ENCODE measurements at regions not wholly inside any gene's neighbourhood (a gene's known extent, or its start where the extent isn't known, plus 50 kb on each side); places are given as distances from the start of the nearest gene placed in this dataset.
"Not testable (repeated sequence)": the region's sequence is repeated elsewhere in the genome, so short reads cannot be mapped to it uniquely, and the experiment has no call there.

DNA sequence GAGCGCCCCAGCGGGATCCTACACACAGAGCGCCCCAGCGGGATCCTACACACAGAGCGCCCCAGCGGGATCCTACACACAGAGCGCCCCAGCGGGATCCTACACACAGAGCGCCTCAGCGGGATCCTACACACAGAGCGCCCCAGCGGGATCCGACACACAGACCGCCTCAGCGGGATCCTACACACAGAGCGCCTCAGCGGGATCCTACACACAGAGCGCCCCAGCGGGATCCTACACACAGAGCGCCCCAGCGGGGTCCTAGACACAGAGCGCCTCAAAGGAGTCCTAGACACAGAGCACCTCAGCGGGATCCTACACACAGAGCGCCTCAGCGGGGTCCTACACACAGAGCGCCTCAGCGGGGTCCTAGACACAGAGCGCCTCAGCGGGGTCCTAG lies 1352.7 kb downstream of the GATA3 start:
- DNase-seq (ENCODE audit: low read depth in 1 of 2, low spot score in 1 of 2), result not testable (repeated sequence)

DNA sequence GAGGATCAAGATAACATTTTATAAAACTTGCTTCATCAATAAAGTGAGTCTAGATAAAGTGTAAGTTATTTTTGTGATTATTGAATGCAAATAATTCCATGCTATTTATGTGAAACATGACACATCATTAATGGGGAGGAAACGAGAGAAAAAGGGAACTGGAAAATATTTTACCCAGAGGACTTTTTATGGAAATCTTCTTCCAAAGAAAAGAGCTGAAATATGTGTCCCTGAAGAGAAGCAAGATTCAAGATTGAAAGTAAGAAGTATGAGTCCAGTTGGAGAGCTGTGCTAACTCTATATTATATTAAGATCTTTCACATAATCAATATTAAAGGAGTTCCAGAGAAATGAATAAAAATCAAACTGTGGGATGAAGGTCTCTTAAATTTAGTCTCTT lies 1361.8 kb downstream of the GATA3 start:
- no peak for DNase-seq (ENCODE audit: low read depth in 1 of 2, low spot score in 1 of 2)

DNA sequence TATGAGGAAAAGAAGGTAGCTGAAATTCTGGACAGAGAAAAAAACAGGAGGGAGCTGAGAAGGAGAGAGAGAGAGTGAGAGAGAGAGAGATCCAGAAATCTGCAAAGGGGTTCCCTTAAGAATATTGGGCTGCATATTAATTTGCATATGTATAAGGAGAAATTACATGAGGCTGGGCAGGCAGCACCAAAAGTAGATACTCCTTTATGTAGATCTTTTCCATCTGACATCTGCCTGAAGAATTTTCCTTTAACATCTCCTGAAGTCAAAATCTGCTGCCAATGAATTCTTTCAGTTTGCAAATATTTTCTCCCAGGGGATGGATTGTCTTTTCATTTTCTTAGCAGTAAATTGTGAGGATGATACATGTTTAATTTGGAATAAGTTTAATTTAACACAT lies 1365.3 kb downstream of the GATA3 start:
- DNase-seq (ENCODE audit: low read depth in 1 of 2, low spot score in 1 of 2), result no peak

DNA sequence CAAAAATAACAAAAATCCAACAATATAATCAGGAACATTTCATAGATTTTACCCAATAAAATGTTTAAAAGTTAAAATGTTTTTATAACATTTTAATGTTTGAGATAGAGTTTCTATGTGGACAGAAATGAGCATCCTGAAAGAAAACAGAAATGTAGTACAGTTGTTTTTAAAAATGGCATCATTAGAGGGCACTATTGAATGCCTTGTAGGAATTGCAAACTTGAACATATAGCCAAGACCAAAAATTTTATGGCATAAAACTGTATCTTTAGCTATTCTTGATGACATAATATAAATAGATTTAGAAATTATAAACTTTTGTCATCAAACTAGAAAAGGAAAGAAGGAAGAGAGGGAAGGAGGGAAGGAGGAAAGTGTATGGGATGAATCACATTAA lies 1372.7 kb downstream of the GATA3 start:
- no peak for DNase-seq (ENCODE audit: low read depth in 1 of 2, low spot score in 1 of 2)

DNA sequence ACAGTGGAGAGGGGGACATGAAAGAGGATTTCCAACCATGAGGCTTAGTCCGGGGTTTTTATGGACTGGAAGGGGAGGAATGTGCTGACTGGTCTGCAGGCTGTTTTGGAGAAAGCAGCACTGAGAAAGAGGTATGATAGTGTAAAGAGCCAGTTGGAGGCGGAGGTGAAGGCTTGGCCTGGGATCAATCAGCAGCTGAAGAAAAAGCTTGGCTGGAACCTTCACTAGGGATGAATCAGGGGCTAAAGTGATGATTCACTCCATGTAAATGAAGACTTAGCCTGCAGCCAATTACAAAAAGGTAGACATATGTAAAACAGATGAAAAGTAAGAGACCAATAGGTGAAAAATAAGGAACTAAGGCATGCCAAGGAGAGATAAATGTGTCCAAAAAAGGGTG lies 1382.6 kb downstream of the GATA3 start:
- DNase-seq (ENCODE audit: low read depth in 1 of 2, low spot score in 1 of 2), result no peak

DNA sequence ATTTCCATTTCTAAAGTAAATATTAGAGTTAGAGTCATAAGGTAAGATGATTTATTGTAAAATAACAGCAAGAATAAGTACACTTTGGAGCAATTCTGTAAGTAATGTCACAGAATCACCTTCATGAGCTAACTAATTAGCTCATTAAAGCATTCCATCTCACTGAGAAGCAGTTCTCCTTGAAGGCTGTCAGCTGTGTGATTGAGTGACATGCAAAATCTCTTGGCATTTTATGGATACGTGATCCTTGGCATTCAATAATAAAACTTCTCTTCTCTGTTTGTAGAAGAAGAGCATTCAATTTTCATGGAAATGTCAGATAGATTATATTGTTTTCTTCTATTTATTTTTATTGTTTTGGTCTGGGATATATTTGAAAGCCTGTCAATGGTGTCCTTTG lies 1389.3 kb downstream of the GATA3 start:
- no peak for DNase-seq (ENCODE audit: low read depth in 1 of 2, low spot score in 1 of 2)

DNA sequence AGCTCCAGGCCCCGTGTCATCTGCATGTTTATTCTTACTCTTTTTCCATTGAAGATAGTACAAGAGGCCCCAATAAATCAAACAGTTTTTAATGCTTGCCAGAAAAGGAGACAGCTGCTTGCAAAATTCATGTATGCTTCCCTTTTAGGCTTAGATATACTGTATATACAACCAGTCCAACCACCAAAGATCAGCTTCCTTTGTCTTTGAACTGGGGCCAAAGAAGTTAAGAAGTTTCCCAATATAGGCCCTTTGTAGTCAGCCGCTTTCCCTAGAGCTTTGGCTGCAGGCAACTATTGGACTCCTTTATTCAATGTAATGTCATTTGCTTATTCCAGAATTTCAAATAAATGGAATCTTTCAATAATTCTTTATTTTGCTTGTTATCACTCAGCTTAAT lies 1395.0 kb downstream of the GATA3 start:
- DNase-seq (ENCODE audit: low read depth in 1 of 2, low spot score in 1 of 2), result no peak

DNA sequence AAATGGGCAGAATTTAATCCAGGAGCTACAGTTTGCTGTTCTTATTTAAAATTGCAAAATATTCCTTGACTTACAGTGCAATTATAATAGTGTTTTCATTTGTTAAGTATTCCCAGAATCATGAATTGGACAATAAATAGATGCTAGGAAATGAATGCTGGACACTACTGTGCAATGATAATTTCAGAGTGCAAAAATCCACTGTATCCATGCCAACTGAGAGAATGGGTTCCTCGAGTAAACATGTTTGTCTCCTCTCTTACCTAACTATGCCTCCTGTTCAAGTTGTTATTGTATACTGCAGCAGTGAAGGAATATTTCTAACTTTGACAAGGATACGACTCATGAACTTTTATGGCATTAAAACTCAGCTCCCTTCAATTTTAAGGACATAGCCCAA lies 1396.3 kb downstream of the GATA3 start:
- no peak for DNase-seq (ENCODE audit: low read depth in 1 of 2, low spot score in 1 of 2)

DNA sequence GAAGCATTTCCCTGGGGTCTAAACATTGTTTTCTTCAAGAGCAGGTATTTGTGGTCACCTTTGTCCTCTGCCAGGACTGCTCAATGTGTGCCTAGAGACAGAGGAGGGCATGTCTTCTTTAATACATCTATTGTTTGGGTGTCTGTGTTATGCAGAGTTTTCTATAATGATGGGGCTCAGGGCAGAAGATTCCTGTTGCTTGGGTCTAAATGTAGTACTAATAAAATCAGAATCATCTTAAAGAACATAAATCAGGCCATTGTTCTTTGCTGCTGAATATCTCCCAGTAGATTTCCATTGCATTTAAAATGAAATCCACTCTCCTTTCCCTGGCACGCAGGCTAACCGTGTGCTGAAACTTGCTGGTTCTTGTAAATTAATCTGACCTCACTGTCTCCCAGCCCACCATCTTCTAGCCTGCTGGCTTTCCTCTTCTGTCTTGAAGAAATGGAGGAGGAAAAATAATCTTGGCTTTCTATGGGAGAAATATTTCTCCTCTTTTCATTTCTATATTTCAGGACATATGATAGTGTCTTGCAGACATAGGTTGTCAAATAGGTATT lies 1396.8 kb downstream of the GATA3 start:
- no peak for DNase-seq (ENCODE audit: low read depth in 1 of 2, low spot score in 1 of 2)

DNA sequence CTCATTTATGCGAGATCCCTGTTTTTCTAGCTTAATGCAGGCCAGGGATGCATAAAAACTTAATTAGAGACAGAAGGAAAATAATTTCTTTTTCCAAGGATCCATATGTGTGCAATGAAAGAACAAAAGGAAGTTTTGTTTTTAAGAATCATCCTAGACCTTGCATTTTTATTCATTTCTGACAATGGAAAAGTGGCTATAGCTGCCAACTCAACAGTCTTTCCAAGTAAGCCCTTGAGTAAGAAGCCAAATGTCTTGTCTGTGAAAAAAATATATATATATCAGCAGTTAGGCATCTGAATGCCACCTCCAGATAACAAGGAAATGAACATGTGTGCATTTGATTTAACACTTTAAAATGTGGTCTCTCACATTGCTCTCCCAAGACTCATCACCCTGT lies 1397.6 kb downstream of the GATA3 start:
- no peak for DNase-seq (ENCODE audit: low read depth in 1 of 2, low spot score in 1 of 2)

DNA sequence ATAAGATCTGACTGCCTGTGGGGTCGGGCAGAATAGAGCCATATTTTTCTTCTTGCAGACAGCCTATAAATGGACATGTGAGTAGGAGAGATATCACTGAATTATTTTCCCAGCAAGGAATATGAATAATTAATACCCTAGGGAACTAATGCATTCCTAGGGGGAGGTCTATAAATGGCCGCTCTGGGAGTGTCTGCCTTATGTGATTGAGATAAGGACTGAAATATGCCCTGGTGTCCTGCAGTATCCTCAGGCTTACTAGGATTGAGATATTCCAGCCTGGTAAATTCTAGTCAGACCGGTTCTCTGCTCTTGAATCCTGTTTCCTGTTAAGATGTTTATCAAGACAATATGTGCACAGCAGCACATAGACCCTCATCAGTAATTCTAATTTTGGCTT lies 1399.4 kb downstream of the GATA3 start:
- DNase-seq (ENCODE audit: low read depth in 1 of 2, low spot score in 1 of 2), result not testable (repeated sequence)

DNA sequence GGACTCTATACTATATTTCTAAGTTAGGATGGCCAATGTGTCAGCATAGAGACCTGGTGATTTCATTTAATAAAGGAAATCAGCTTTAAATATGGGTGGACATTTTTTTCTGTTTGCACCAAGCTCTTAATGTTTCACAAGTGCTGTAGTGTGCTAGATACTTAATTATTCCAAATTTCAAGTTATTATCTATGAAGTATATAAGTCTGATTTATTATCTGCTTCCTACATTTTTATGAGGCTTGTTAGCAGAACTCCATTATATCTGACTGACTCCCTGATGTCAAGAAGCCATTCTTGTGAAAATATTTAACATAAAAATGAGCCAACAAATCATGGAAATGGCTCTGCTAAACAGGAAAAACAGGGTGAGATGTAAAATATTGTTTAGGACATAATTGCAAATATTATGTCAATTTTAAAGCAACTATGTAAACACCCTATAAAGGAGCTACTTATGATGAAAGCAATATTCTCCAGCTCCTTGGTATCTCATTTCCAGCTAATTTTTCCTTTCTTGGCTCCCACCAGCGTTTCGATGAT lies 1415.2 kb downstream of the GATA3 start:
- no peak for DNase-seq (ENCODE audit: low read depth in 1 of 2, low spot score in 1 of 2)

DNA sequence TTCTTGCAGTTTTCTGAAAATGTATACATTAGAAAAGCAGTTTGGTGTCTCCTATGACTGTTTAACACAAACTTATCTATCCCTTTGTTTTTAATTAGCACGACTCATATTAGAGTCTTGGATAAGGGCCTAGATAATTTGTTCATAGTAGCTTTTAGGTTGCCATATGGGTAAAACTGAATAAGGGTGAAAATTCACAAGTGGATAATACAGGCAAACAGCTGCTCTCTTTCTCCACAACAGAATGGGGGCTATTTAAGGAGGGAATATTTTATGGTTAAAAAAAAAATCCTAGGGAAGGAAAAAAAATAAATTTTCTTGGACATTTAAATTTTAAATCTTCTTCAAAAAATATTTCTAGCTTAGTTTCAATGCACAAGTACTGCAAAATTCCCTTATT lies 1416.1 kb downstream of the GATA3 start:
- no peak for DNase-seq (ENCODE audit: low read depth in 1 of 2, low spot score in 1 of 2)

DNA sequence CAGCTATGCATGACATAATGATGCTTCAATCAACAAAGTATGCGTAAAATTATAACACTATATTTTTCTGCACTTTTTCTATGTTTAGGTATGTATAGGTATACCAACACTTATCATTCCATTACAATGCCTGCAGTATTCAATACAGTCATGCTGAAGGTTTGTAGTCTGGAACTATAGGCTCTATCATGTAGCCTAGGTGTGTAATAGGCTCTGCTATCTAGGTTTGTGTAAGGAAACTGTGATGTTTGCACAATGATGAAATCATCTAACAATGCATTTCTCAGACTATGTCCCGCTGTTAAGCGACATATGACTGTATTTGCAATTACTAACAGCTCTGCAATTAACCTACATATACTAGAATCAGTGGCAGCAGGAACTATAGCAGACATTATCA lies 1447.5 kb downstream of the GATA3 start:
- DNase-seq (ENCODE audit: low read depth in 1 of 2, low spot score in 1 of 2), result no peak

DNA sequence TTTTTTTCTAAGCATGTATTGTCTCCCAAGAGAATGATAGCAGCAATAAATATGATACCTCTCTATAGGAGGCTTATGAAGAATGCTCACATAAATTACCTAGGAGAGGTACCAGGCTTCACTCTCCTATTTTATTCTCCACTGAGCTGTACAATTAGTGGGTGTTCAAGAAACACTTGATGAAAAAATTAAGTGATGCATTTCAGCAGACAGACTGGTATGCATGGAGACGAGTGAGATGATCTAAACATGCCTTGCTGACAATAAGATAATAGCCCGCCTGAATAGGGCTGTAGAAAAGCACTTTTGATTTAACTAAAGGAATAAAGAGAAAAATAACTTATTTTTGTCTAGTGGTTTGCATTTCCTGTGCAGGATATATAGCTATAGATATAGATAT lies 1449.7 kb downstream of the GATA3 start:
- no peak for DNase-seq (ENCODE audit: low read depth in 1 of 2, low spot score in 1 of 2)

DNA sequence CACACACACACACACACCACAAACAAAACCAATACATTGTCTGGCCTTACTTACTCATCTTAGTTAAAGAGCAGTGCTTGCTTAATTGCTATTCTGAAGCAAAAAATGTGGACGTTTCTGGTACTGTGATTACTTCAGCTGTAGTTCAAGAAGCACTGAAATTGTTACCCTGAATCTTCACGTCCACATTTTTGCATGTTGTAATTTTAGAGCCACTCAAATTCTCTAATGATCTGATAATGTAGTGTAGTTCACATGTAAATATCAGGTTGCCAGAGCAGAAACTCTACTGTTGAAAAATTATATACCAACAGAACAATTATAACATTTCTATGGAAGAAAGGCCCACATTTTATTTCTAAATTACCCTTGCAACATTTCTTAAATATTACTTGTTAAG lies 1451.1 kb downstream of the GATA3 start:
- no peak for DNase-seq (ENCODE audit: low read depth in 1 of 2, low spot score in 1 of 2)

DNA sequence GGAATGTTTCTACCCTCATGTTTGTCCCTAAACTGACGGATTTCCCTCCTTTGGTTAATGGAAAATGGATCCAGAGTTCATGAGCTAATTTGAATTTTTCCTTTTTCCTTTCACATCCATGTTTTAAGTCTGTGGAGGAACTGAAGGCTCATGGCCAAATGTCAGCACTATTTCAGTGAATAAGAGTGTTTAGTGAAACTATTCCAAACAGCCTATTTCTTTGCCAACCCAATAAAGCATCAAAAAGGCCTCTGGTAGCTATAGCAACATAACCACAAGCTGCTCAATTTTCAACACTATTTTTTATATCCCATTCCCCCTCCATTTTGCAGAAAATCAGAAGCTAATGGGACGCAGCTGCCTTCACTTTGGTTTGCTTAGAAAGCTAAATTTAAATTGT lies 1454.1 kb downstream of the GATA3 start:
- DNase-seq (ENCODE audit: low read depth in 1 of 2, low spot score in 1 of 2), result no peak

DNA sequence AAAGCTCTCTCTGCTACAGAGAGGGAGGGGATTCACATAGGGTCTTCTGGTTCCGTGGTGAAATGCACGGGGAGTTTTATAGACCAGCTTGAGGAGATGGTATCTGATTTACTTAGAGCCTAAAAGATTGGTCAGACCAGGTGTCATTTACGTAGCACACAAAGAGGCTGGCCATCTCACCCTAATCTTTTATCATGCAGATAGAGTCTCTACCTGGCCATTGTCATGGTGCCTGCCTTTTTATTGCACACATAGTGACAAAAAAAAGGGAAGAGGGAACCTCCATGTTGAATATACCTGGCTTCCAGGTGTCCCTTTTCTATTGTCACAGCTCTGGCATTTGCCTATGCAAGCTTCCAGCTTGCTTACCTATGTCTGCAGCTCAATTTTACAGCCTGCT lies 1456.1 kb downstream of the GATA3 start:
- DNase-seq (ENCODE audit: low read depth in 1 of 2, low spot score in 1 of 2), result no peak

DNA sequence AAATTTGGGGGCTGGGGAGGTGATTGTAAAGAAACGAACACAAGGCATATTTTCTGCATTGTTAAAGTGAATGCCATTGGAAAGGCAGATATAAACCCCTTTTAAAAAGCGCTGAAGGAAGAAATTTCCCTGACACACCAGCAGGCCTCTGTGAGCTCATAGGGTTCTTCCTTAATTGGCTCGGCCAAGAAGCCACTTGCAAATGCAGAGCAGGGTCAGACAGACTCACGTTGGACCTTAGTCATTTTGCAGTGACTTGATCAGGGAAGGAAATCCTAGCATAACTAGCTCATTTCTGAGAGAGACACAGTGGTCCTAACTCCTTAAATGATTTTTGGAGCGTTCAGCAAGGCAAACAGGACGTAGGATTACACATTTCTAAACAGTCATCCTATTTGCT lies 1461.4 kb downstream of the GATA3 start:
- DNase-seq (ENCODE audit: low read depth in 1 of 2, low spot score in 1 of 2), result no peak

DNA sequence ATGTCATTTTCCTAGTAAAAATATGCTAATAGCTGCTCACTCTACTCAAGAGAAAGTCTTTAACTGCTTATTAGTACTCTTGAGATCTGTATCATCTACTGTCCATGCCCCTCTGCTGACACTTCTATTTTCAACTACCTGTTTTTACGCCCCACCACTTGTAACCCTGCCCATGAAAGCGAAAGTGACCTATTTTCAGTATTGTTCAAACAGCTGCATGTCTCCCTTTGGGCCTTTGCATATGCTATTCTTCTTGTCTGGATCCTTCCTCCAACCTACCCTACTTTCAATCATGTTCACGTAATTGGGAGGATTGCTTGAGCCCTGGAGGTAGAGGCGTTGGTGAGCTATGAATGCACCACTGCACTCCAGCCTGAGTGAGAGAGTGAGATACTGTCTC lies 1481.3 kb downstream of the GATA3 start:
- DNase-seq (ENCODE audit: low read depth in 1 of 2, low spot score in 1 of 2), result no peak

DNA sequence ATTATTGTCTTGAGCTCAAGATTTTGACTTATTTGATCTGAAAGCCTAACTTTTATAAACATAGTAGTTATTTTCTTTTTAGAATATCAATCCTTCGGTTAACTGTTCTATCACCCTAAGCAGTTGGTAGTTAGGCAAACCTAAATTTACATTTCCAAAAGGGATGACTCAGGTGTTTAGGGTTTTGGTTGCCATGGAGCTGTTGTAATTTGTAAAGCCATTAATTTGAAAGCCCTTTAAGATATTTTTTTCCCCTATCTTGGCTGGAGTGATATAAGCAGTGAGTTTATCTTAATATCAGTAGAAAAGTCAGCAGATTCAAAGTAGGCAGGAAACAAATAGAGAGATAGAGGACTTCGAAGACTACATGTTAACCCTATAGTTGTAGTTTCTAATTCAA lies 1472.6 kb upstream of the CELF2 start:
- DNase-seq (ENCODE audit: low read depth in 1 of 2, low spot score in 1 of 2), result no peak

DNA sequence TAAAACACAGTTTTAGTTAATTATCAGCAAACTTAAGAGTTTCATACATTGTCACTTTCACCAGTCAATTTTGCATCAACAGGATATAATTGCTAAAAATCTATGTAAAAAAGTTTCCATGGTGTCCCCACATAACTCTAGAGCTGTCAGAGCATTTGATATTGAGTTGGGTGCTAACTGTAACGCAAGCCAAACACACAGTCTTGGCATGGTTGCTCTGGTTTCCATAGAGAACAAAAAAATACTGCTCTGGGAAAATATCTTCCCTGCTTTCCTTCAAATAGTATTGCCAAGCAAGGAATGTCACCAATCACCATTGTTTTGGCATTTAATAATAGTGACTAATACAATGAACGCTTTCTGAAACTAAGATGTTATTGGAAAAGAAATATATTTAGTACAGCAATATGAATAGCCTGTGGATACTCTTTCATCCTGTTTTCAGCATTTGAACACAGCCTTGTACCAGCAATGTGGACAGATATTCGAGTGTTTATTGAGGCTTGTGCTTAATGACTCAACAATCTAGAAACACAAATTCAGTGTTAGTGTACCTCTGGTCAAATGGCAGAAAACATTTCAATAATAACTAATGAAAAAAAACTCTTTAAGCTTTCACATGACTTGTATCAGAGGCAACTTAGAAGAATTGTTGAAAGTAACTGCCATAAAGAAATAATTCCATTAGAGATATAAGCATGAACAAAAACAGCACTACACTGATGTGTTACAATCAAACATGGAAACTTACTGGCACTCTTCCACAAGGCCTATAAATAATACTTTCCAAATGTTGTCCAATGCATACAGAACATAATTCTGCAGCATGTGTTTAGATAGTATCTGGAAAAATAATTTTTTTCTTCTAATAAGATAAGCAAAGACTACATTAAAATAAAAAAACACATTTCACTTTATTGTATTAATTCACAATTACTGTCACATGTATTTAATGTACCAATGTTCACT lies 1469.5 kb upstream of the CELF2 start:
- DNase-seq (ENCODE audit: low read depth in 1 of 2, low spot score in 1 of 2), result no peak

DNA sequence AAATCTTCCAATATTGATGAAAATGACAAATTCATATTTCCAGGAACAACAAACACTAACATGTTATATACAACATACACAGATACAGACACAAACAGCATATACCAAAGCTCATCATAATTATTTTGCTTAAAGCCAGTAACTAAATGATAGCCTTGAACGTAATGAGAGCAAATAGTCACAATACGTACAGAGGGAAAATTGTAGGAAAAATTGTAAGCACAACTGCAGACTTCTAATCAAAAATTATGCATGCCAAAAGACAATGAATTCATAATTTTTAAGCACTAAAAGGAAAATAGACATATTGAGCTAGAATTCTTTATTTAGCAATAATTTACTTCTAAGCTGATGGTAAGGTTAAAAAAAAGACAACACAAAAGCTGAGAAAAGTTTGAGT lies 1466.9 kb upstream of the CELF2 start:
- DNase-seq (ENCODE audit: low read depth in 1 of 2, low spot score in 1 of 2), result no peak
